ENCODE measurements at regions not wholly inside any gene's neighbourhood (a gene's known extent, or its start where the extent isn't known, plus 50 kb on each side); places are given as distances from the start of the nearest gene placed in this dataset.

- 100% methylated on average over 1 of the region's 2 CpGs for WGBS, 2 experiments
- no peaks in the 10 kb centered on the region for H3K9me3 ChIP-seq (ENCODE audit: control insufficient read depth, low read length)
- H3K36me3 ChIP-seq (ENCODE audit: control insufficient read depth, insufficient read depth, low read length), result no peaks in the 10 kb centered on the region
- no peaks in the 10 kb centered on the region for H3K4me1 ChIP-seq (ENCODE audit: control insufficient read depth, insufficient read depth, low read length)
- no peak overlapping the region for H3K4me3 ChIP-seq (ENCODE audit: insufficient read depth, low read depth, low read length)
- no peaks in the 10 kb centered on the region for H3K27me3 ChIP-seq (ENCODE audit: control insufficient read depth, insufficient read depth, low read length, poor library complexity, severe bottlenecking)
- H3K27ac ChIP-seq (ENCODE audit: insufficient read depth, low read depth, low read length, poor library complexity, severe bottlenecking), result no peak overlapping the region
Measured at GRCh38 chr6:164911151-164911550, 398.3 kb downstream of the C6orf118 start.

- H3K36me3 ChIP-seq (ENCODE audit: control insufficient read depth, insufficient read depth, low read length), result no peaks in the 10 kb centered on the region
- H3K9me3 ChIP-seq (ENCODE audit: control insufficient read depth, low read length), result no peaks in the 10 kb centered on the region
- H3K4me1 ChIP-seq (ENCODE audit: control insufficient read depth, insufficient read depth, low read length), result no peaks in the 10 kb centered on the region
- H3K27ac ChIP-seq (ENCODE audit: insufficient read depth, low read depth, low read length, poor library complexity, severe bottlenecking), result no peak overlapping the region
- H3K4me3 ChIP-seq (ENCODE audit: insufficient read depth, low read depth, low read length), result no peak overlapping the region
- no peaks in the 10 kb centered on the region for H3K27me3 ChIP-seq (ENCODE audit: control insufficient read depth, insufficient read depth, low read length, poor library complexity, severe bottlenecking)
Measured at GRCh38 chr6:164906766-164907165, 402.6 kb downstream of the C6orf118 start.

- Histone ChIP-seq H3K27me3 (ENCODE audit: control insufficient read depth, insufficient read depth, low read length, poor library complexity, severe bottlenecking) (no peaks in the 10 kb centered on the region), H3K36me3 (ENCODE audit: control insufficient read depth, insufficient read depth, low read length) (no peaks in the 10 kb centered on the region), H3K9me3 (ENCODE audit: control insufficient read depth, low read length) (no peaks in the 10 kb centered on the region), H3K4me1 (ENCODE audit: control insufficient read depth, insufficient read depth, low read length) (no peaks in the 10 kb centered on the region), H3K27ac (ENCODE audit: insufficient read depth, low read depth, low read length, poor library complexity, severe bottlenecking) (no peak overlapping the region), H3K4me3 (ENCODE audit: insufficient read depth, low read depth, low read length) (no peak overlapping the region)
Measured at GRCh38 chr6:164905311-164905710, 404.1 kb downstream of the C6orf118 start.

GRCh38 chr6:164898412-164898811 is 411.0 kb downstream of the C6orf118 start:
- H3K9me3 ChIP-seq (ENCODE audit: control insufficient read depth, low read length), result no peaks in the 10 kb centered on the region
- H3K4me1 ChIP-seq (ENCODE audit: control insufficient read depth, insufficient read depth, low read length), result no peaks in the 10 kb centered on the region
- no peaks in the 10 kb centered on the region for H3K27me3 ChIP-seq (ENCODE audit: control insufficient read depth, insufficient read depth, low read length, poor library complexity, severe bottlenecking)
- no peaks in the 10 kb centered on the region for H3K36me3 ChIP-seq (ENCODE audit: control insufficient read depth, insufficient read depth, low read length)
- H3K27ac ChIP-seq (ENCODE audit: insufficient read depth, low read depth, low read length, poor library complexity, severe bottlenecking), result no peak overlapping the region
- 91 to 100% methylated on average over 1 of the region's 2 CpGs for WGBS, 2 experiments
- H3K4me3 ChIP-seq (ENCODE audit: insufficient read depth, low read depth, low read length), result no peak overlapping the region

GRCh38 chr6:164897523-164898235 is 411.7 kb downstream of the C6orf118 start:
- Histone ChIP-seq H3K4me3 (ENCODE audit: insufficient read depth, low read depth, low read length) (no peak overlapping the region), H3K9me3 (ENCODE audit: control insufficient read depth, low read length) (no peaks in the 10 kb centered on the region), H3K36me3 (ENCODE audit: control insufficient read depth, insufficient read depth, low read length) (no peaks in the 10 kb centered on the region), H3K27me3 (ENCODE audit: control insufficient read depth, insufficient read depth, low read length, poor library complexity, severe bottlenecking) (no peaks in the 10 kb centered on the region), H3K27ac (ENCODE audit: insufficient read depth, low read depth, low read length, poor library complexity, severe bottlenecking) (no peak overlapping the region), H3K4me1 (ENCODE audit: control insufficient read depth, insufficient read depth, low read length) (no peaks in the 10 kb centered on the region)
- WGBS, 2 experiments, result 88 to 91% methylated on average over 7 to 8 of the region's 8 CpGs

GRCh38 chr6:164889980-164890379 is 419.4 kb downstream of the C6orf118 start:
- Histone ChIP-seq H3K27ac (ENCODE audit: insufficient read depth, low read depth, low read length, poor library complexity, severe bottlenecking) (no peak overlapping the region), H3K27me3 (ENCODE audit: control insufficient read depth, insufficient read depth, low read length, poor library complexity, severe bottlenecking) (no peaks in the 10 kb centered on the region), H3K36me3 (ENCODE audit: control insufficient read depth, insufficient read depth, low read length) (no peaks in the 10 kb centered on the region), H3K4me1 (ENCODE audit: control insufficient read depth, insufficient read depth, low read length) (peaks cover 3% of the 10 kb centered on the region), H3K4me3 (ENCODE audit: insufficient read depth, low read depth, low read length) (no peak overlapping the region), H3K9me3 (ENCODE audit: control insufficient read depth, low read length) (no peaks in the 10 kb centered on the region)
- WGBS, 2 experiments, result 96 to 99% methylated on average over 4 of the region's 4 CpGs

GRCh38 chr6:164887660-164888059 is 421.7 kb downstream of the C6orf118 start:
- H3K4me1 ChIP-seq (ENCODE audit: control insufficient read depth, insufficient read depth, low read length), result peaks cover 8% of the 10 kb centered on the region
- H3K9me3 ChIP-seq (ENCODE audit: control insufficient read depth, low read length), result no peaks in the 10 kb centered on the region
- H3K27me3 ChIP-seq (ENCODE audit: control insufficient read depth, insufficient read depth, low read length, poor library complexity, severe bottlenecking), result no peaks in the 10 kb centered on the region
- no peaks in the 10 kb centered on the region for H3K36me3 ChIP-seq (ENCODE audit: control insufficient read depth, insufficient read depth, low read length)
- no peak overlapping the region for H3K4me3 ChIP-seq (ENCODE audit: insufficient read depth, low read depth, low read length)
- H3K27ac ChIP-seq (ENCODE audit: insufficient read depth, low read depth, low read length, poor library complexity, severe bottlenecking), result no peak overlapping the region

- Histone ChIP-seq H3K27ac (ENCODE audit: insufficient read depth, low read depth, low read length, poor library complexity, severe bottlenecking) (no peak overlapping the region), H3K9me3 (ENCODE audit: control insufficient read depth, low read length) (no peaks in the 10 kb centered on the region), H3K4me3 (ENCODE audit: insufficient read depth, low read depth, low read length) (no peak overlapping the region), H3K36me3 (ENCODE audit: control insufficient read depth, insufficient read depth, low read length) (no peaks in the 10 kb centered on the region), H3K4me1 (ENCODE audit: control insufficient read depth, insufficient read depth, low read length) (peaks cover 8% of the 10 kb centered on the region), H3K27me3 (ENCODE audit: control insufficient read depth, insufficient read depth, low read length, poor library complexity, severe bottlenecking) (no peaks in the 10 kb centered on the region)
Measured at GRCh38 chr6:164882236-164882635, 427.2 kb downstream of the C6orf118 start.

- WGBS, 2 experiments, result 93 to 95% methylated on average over 2 of the region's 2 CpGs
- Histone ChIP-seq H3K36me3 (ENCODE audit: control insufficient read depth, insufficient read depth, low read length) (no peaks in the 10 kb centered on the region), H3K27ac (ENCODE audit: insufficient read depth, low read depth, low read length, poor library complexity, severe bottlenecking) (no peak overlapping the region), H3K27me3 (ENCODE audit: control insufficient read depth, insufficient read depth, low read length, poor library complexity, severe bottlenecking) (no peaks in the 10 kb centered on the region), H3K4me3 (ENCODE audit: insufficient read depth, low read depth, low read length) (no peak overlapping the region), H3K4me1 (ENCODE audit: control insufficient read depth, insufficient read depth, low read length) (no peaks in the 10 kb centered on the region), H3K9me3 (ENCODE audit: control insufficient read depth, low read length) (no peaks in the 10 kb centered on the region)
Measured at GRCh38 chr6:164871783-164872182, 437.6 kb downstream of the C6orf118 start.

GRCh38 chr6:164870164-164870563 is 439.2 kb downstream of the C6orf118 start:
- Histone ChIP-seq H3K9me3 (ENCODE audit: control insufficient read depth, low read length) (no peaks in the 10 kb centered on the region), H3K36me3 (ENCODE audit: control insufficient read depth, insufficient read depth, low read length) (no peaks in the 10 kb centered on the region), H3K4me3 (ENCODE audit: insufficient read depth, low read depth, low read length) (no peak overlapping the region), H3K27me3 (ENCODE audit: control insufficient read depth, insufficient read depth, low read length, poor library complexity, severe bottlenecking) (no peaks in the 10 kb centered on the region), H3K4me1 (ENCODE audit: control insufficient read depth, insufficient read depth, low read length) (no peaks in the 10 kb centered on the region), H3K27ac (ENCODE audit: insufficient read depth, low read depth, low read length, poor library complexity, severe bottlenecking) (no peak overlapping the region)
- WGBS, 2 experiments, result 71 to 86% methylated on average over 1 to 2 of the region's 2 CpGs

GRCh38 chr6:164861967-164862366 is 447.4 kb downstream of the C6orf118 start:
- Histone ChIP-seq H3K27ac (ENCODE audit: insufficient read depth, low read depth, low read length, poor library complexity, severe bottlenecking) (no peak overlapping the region), H3K4me1 (ENCODE audit: control insufficient read depth, insufficient read depth, low read length) (no peaks in the 10 kb centered on the region), H3K4me3 (ENCODE audit: insufficient read depth, low read depth, low read length) (no peak overlapping the region), H3K27me3 (ENCODE audit: control insufficient read depth, insufficient read depth, low read length, poor library complexity, severe bottlenecking) (no peaks in the 10 kb centered on the region), H3K36me3 (ENCODE audit: control insufficient read depth, insufficient read depth, low read length) (no peaks in the 10 kb centered on the region), H3K9me3 (ENCODE audit: control insufficient read depth, low read length) (no peaks in the 10 kb centered on the region)
- 89 to 94% methylated on average over 2 to 4 of the region's 4 CpGs for WGBS, 2 experiments
